ENCODE measurements at regions not wholly inside any gene's neighbourhood (a gene's known extent, or its start where the extent isn't known, plus 50 kb on each side); places are given as distances from the start of the nearest gene placed in this dataset.
"Not testable (repeated sequence)": the region's sequence is repeated elsewhere in the genome, so short reads cannot be mapped to it uniquely, and the experiment has no call there.

GRCh38 chr12:108420421-108420820 lies 81.3 kb upstream of the CMKLR1 start:
- H3K14ac ChIP-seq (ENCODE audit: low read length); H3K4me1 ChIP-seq (ENCODE audit: control insufficient read depth in 2 of 2, insufficient read depth in 1 of 2, low read depth in 1 of 2, low read length in 2 of 2); H3K18ac ChIP-seq (ENCODE audit: low read length); H3K9me3 ChIP-seq (replicated peaks in 1 of 2; ENCODE audit: control insufficient read depth in 2 of 2, insufficient read depth in 1 of 2, low read depth in 1 of 2, low read length in 2 of 2); H3K27ac ChIP-seq (replicated peaks; ENCODE audit: low read length); H2AFZ ChIP-seq (ENCODE audit: low read length); H3K36me3 ChIP-seq (replicated peaks in 1 of 2; ENCODE audit: control insufficient read depth in 2 of 2, insufficient read depth in 2 of 2, low read length in 2 of 2); H3K4me3 ChIP-seq (ENCODE audit: low read length in 2 of 2); H3K23ac ChIP-seq (ENCODE audit: low read depth, low read length, poor library complexity); H2AK5ac ChIP-seq (ENCODE audit: low read depth, low read length); H4K91ac ChIP-seq (ENCODE audit: low read depth, low read length, poor library complexity); H2BK120ac ChIP-seq (ENCODE audit: low read depth, low read length); H3K4ac ChIP-seq (ENCODE audit: low read length); DNase-seq (ENCODE audit: low spot score); H3K27me3 ChIP-seq (ENCODE audit: control insufficient read depth in 3 of 3, insufficient read depth in 3 of 3, low read depth in 1 of 3, low read length in 3 of 3); H3K4me2 ChIP-seq (ENCODE audit: insufficient read depth, low read length, poor library complexity, severe bottlenecking); H2BK5ac ChIP-seq (ENCODE audit: low read length); H2BK15ac ChIP-seq (ENCODE audit: low read length); H3K79me1 ChIP-seq (ENCODE audit: low read depth, low read length); H3K9ac ChIP-seq (ENCODE audit: low read depth, low read length, poor library complexity); H4K8ac ChIP-seq (ENCODE audit: low read depth, low read length); H2BK12ac ChIP-seq (ENCODE audit: low read length): not testable (repeated sequence)
- WGBS, 2 donors (ENCODE audit: extremely low coverage in 2 of 2, insufficient read length in 2 of 2, insufficient replicate concordance in 1 of 2): no CpG with 5 or more reads among the region's 20 CpGs

GRCh38 chr12:108419949-108420348 lies 80.8 kb upstream of the CMKLR1 start:
- Histone ChIP-seq H3K4me2 (ENCODE audit: insufficient read depth, low read length, poor library complexity, severe bottlenecking) (no peak overlapping the region), H3K4me3 (ENCODE audit: low read length in 2 of 2) (no peak overlapping the region), H3K9ac (ENCODE audit: low read depth, low read length, poor library complexity) (no peak overlapping the region), H3K27me3 (ENCODE audit: control insufficient read depth in 3 of 3, insufficient read depth in 3 of 3, low read depth in 1 of 3, low read length in 3 of 3) (no peaks in the 10 kb centered on the region), H3K23ac (ENCODE audit: low read depth, low read length, poor library complexity) (no peak overlapping the region), H3K4me1 (ENCODE audit: control insufficient read depth in 2 of 2, insufficient read depth in 1 of 2, low read depth in 1 of 2, low read length in 2 of 2) (no peaks in the 10 kb centered on the region), H2BK120ac (ENCODE audit: low read depth, low read length) (no peak overlapping the region), H3K79me1 (ENCODE audit: low read depth, low read length) (no peaks in the 10 kb centered on the region), H4K8ac (ENCODE audit: low read depth, low read length) (no peak overlapping the region), H2BK15ac (ENCODE audit: low read length) (no peak overlapping the region), H3K36me3 (replicated peaks in 1 of 2; ENCODE audit: control insufficient read depth in 2 of 2, insufficient read depth in 2 of 2, low read length in 2 of 2) (no peaks in the 10 kb centered on the region), H2AK5ac (ENCODE audit: low read depth, low read length) (no peak overlapping the region), H3K14ac (ENCODE audit: low read length) (no peak overlapping the region), H2AFZ (ENCODE audit: low read length) (no peak overlapping the region), H3K9me3 (replicated peaks in 1 of 2; ENCODE audit: control insufficient read depth in 2 of 2, insufficient read depth in 1 of 2, low read depth in 1 of 2, low read length in 2 of 2) (no peaks in the 10 kb centered on the region), H2BK12ac (ENCODE audit: low read length) (no peak overlapping the region), H4K91ac (ENCODE audit: low read depth, low read length, poor library complexity) (no peak overlapping the region), H3K18ac (ENCODE audit: low read length) (no peak overlapping the region), H3K27ac (replicated peaks; ENCODE audit: low read length) (no peak overlapping the region), H3K4ac (ENCODE audit: low read length) (no peak overlapping the region), H2BK5ac (ENCODE audit: low read length) (no peak overlapping the region)
- DNase-seq (ENCODE audit: low spot score): no peak
- WGBS, 2 donors (ENCODE audit: extremely low coverage in 2 of 2, insufficient read length in 2 of 2, insufficient replicate concordance in 1 of 2): no CpG with 5 or more reads among the region's 2 CpGs

- no CpG with 5 or more reads among the region's 2 CpGs for WGBS, 2 donors (ENCODE audit: extremely low coverage in 2 of 2, insufficient read length in 2 of 2, insufficient replicate concordance in 1 of 2)
- no peak overlapping the region for H3K4ac ChIP-seq (ENCODE audit: low read length)
These were observed 79.2 kb upstream of the CMKLR1 start for GRCh38 chr12:108418164-108418890.

GRCh38 chr12:108414021-108414420 lies 74.9 kb upstream of the CMKLR1 start:
- H3K9ac ChIP-seq (ENCODE audit: low read depth, low read length, poor library complexity): no peak overlapping the region
- no peak overlapping the region for H3K14ac ChIP-seq (ENCODE audit: low read length)
- no peak overlapping the region for H2BK15ac ChIP-seq (ENCODE audit: low read length)
- no peaks in the 10 kb centered on the region for H3K79me1 ChIP-seq (ENCODE audit: low read depth, low read length)
- H4K8ac ChIP-seq (ENCODE audit: low read depth, low read length): no peak overlapping the region
- no peak overlapping the region for H2AK5ac ChIP-seq (ENCODE audit: low read depth, low read length)
- H3K4me2 ChIP-seq (ENCODE audit: insufficient read depth, low read length, poor library complexity, severe bottlenecking): no peak overlapping the region
- no peak overlapping the region for H2BK120ac ChIP-seq (ENCODE audit: low read depth, low read length)
- no peak for DNase-seq (ENCODE audit: low spot score)
- no peaks in the 10 kb centered on the region for H3K9me3 ChIP-seq (replicated peaks in 1 of 2; ENCODE audit: control insufficient read depth in 2 of 2, insufficient read depth in 1 of 2, low read depth in 1 of 2, low read length in 2 of 2)
- H3K23ac ChIP-seq (ENCODE audit: low read depth, low read length, poor library complexity): no peak overlapping the region
- H3K36me3 ChIP-seq (replicated peaks in 1 of 2; ENCODE audit: control insufficient read depth in 2 of 2, insufficient read depth in 2 of 2, low read length in 2 of 2): no peaks in the 10 kb centered on the region
- no peak overlapping the region for H2BK5ac ChIP-seq (ENCODE audit: low read length)
- no peak overlapping the region for H2AFZ ChIP-seq (ENCODE audit: low read length)
- H3K4me1 ChIP-seq (ENCODE audit: control insufficient read depth in 2 of 2, insufficient read depth in 1 of 2, low read depth in 1 of 2, low read length in 2 of 2): peaks cover 0 to 13% of the 10 kb centered on the region in 2 donors
- peaks cover 0 to 4% (median 0%) of the 10 kb centered on the region in 3 experiments for H3K27me3 ChIP-seq (ENCODE audit: control insufficient read depth in 3 of 3, insufficient read depth in 3 of 3, low read depth in 1 of 3, low read length in 3 of 3)
- no CpG with 5 or more reads among the region's 6 CpGs for WGBS, 2 donors (ENCODE audit: extremely low coverage in 2 of 2, insufficient read length in 2 of 2, insufficient replicate concordance in 1 of 2)
- no peak overlapping the region for H3K4ac ChIP-seq (ENCODE audit: low read length)
- no peak overlapping the region for H3K27ac ChIP-seq (replicated peaks; ENCODE audit: low read length)
- no peak overlapping the region for H4K91ac ChIP-seq (ENCODE audit: low read depth, low read length, poor library complexity)
- no peak overlapping the region for H3K18ac ChIP-seq (ENCODE audit: low read length)
- H2BK12ac ChIP-seq (ENCODE audit: low read length): no peak overlapping the region
- no peak overlapping the region for H3K4me3 ChIP-seq (ENCODE audit: low read length in 2 of 2)

More at GRCh38 chr12:108418164-108418890, 79.2 kb upstream of the CMKLR1 start:
- Histone ChIP-seq H3K36me3 (replicated peaks in 1 of 2; ENCODE audit: control insufficient read depth in 2 of 2, insufficient read depth in 2 of 2, low read length in 2 of 2) (no peaks in the 10 kb centered on the region), H3K27ac (replicated peaks; ENCODE audit: low read length) (no peak overlapping the region), H2BK5ac (ENCODE audit: low read length) (no peak overlapping the region), H3K27me3 (ENCODE audit: control insufficient read depth in 3 of 3, insufficient read depth in 3 of 3, low read depth in 1 of 3, low read length in 3 of 3) (peaks cover 0 to 4% (median 0%) of the 10 kb centered on the region in 3 experiments), H2AK5ac (ENCODE audit: low read depth, low read length) (no peak overlapping the region), H3K79me1 (ENCODE audit: low read depth, low read length) (no peaks in the 10 kb centered on the region), H3K9ac (ENCODE audit: low read depth, low read length, poor library complexity) (no peak overlapping the region), H2AFZ (ENCODE audit: low read length) (no peak overlapping the region), H2BK12ac (ENCODE audit: low read length) (no peak overlapping the region), H3K14ac (ENCODE audit: low read length) (no peak overlapping the region), H2BK15ac (ENCODE audit: low read length) (no peak overlapping the region), H3K4me2 (ENCODE audit: insufficient read depth, low read length, poor library complexity, severe bottlenecking) (no peak overlapping the region), H3K4me3 (ENCODE audit: low read length in 2 of 2) (no peak overlapping the region), H4K8ac (ENCODE audit: low read depth, low read length) (no peak overlapping the region), H3K4me1 (ENCODE audit: control insufficient read depth in 2 of 2, insufficient read depth in 1 of 2, low read depth in 1 of 2, low read length in 2 of 2) (no peaks in the 10 kb centered on the region), H4K91ac (ENCODE audit: low read depth, low read length, poor library complexity) (no peak overlapping the region), H2BK120ac (ENCODE audit: low read depth, low read length) (no peak overlapping the region), H3K23ac (ENCODE audit: low read depth, low read length, poor library complexity) (no peak overlapping the region), H3K9me3 (replicated peaks in 1 of 2; ENCODE audit: control insufficient read depth in 2 of 2, insufficient read depth in 1 of 2, low read depth in 1 of 2, low read length in 2 of 2) (no peaks in the 10 kb centered on the region), H3K18ac (ENCODE audit: low read length) (no peak overlapping the region)
- no peak for DNase-seq (ENCODE audit: low spot score)

Data from neuronal stem cell (in vitro differentiated cells).